Hindlimb muscle (tissue), 1 donor: ENCODE measurements at regions not wholly inside any gene's neighbourhood (a gene's known extent, or its start where the extent isn't known, plus 50 kb on each side); places are given as distances from the start of the nearest gene placed in this dataset.
"Not testable (repeated sequence)": the region's sequence is repeated elsewhere in the genome, so short reads cannot be mapped to it uniquely, and the experiment has no call there.

Experiments used
- DNase-seq: peaks from one replicate; pipeline ENCODE4 v3.0.0-alpha.2; 2013

DNA sequence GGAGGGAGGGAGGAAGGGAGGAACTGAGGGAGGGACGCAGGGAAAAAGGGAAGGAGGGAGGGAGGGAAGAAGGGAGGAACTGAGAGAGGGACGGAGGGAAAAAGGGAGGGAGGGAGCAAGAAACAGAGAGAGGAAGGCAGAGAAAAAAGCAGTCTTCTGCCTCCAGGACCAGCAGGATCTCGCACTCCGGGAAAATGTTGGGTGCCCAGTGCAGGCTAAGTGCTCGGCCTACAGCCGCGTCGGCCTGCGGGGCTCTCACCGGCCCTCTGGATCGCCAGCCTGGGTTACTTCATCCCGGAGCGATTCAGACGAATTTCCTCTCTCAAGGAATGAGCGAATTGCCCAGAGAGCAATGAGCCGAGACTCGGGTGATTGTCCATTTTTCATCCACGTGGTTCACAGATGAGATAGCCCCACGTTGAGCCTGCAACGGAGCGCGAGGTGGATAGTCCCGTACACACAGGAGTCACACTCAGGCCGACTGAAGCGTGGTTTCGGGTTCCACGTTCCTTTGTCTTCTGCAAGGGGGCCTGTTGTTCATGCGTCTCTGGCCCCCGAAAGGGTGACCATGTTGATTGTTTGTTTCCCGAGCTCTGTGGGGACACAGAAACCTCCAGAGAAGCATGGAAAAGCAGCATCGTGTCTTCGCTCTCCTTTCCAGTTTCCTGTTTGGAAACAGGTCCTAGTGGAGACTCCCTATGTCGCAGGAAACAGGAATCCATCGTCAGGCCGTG lies 1937.1 kb upstream of the DEFB115 start:
- DNase-seq = not testable (repeated sequence)

DNA sequence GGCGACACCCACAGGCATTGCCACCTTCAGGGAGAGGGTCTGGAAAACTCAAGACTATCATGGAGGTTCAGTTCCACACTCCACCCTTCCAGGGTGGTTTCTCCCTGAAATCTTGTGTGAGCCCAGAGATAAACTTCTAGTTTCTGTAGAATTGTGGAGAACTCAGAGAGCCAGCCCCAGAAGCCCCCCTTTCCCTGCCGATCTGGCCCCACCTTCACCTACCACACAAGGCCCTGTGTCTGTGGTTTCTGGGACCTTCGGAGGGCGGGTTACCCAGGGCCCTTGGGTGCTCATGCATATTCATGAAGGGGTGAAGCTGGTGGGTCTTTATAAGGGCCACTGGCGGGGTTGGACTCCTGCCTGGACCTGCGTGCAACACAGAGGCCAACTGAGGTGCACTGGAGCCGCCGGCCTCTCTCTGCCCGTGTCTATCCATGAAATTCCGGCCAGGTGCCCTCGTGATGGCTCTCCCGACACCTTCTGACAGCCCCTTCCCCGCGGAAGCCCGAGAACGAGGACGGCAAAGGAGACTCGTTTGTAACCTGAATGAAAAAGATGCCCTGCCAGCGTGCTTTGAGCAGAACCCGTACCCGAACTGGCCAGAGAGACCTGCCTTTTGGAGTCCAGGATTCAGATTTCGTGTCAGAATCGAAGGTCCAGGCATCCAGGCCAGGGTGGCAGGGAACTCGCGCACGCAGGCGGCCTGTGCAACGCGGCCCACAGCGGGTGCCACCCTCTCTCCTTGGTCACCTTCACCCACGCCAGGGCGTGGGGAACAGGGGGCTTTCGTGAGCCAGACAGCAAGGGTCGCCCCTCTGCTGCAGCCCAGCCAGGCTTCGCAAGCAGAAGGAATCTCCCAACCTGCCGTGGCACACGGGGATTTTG lies 1933.6 kb upstream of the DEFB115 start:
- not testable (repeated sequence) for DNase-seq

- not testable (repeated sequence) for DNase-seq
These were observed 1932.8 kb upstream of the DEFB115 start for GRCh38 chr20:29324516-29325303.

DNA sequence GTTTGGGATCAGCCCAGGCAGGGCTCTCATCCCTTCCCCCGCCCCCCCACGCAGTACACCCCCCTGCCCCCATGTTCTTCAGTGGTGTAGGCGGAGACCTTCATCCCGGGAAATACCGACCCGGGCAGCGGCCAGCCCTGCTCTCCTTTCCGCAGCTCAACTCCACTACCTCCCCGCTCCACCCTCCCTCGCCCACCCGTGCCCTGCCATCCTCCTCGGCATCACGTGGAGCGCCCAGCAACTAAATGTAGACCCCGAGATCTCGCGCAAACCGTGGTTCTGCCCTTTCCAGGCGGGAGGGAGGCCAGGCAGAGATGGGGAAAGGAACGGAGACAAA lies 1932.2 kb upstream of the DEFB115 start:
- no peak for DNase-seq

DNA sequence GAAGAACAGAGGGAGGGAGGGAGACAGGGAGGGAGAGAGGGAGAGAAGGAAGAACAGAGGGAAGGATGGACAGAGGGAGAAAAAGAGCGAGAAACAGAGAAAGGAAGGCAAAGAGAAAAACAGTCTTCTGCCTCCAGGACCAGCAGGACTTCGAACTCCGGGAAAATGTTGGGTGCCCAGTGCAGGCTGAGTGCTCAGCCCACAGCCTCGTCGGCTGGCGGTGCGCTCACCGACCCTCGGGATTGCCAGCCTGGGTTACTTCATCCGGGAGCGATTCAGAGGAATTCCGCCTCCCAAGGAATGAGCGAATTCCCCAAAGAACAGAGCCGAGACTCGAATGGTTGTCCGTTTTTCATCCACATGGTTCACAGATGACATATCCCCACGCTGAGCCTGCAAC lies 1931.7 kb upstream of the DEFB115 start:
- DNase-seq = not testable (repeated sequence)

DNA sequence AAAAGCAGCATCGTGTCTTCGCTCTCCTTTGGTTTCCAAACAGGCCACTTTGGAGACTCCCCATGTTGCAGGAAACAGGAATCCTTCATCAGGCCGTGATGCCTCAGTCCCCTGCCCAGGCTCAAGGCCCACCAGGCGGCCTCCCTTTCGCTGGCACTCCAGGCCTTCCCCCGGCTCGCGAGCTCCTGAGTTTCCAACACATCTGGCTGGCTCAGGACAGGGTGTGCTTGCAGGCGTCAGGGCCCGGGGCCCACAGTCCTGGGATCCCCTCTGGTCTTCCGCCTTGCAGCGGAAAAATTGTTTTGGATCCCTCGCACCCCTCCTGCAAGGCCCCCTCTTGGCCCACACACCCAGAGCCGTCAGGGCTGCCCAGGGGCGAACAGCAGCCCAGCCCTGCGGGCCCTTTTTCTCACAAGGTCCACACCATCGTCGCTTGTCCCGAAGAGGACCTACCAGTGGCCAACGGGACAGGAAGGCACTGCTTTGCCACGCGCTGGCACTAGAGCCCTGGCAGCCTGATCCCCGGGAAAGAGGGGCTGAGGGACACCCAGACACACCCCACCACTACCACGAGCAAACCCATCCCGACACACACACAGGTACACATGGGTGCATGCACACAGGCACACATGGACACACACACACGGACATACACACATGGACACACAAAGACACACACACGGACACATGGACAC lies 1930.9 kb upstream of the DEFB115 start:
- no peak for DNase-seq

DNA sequence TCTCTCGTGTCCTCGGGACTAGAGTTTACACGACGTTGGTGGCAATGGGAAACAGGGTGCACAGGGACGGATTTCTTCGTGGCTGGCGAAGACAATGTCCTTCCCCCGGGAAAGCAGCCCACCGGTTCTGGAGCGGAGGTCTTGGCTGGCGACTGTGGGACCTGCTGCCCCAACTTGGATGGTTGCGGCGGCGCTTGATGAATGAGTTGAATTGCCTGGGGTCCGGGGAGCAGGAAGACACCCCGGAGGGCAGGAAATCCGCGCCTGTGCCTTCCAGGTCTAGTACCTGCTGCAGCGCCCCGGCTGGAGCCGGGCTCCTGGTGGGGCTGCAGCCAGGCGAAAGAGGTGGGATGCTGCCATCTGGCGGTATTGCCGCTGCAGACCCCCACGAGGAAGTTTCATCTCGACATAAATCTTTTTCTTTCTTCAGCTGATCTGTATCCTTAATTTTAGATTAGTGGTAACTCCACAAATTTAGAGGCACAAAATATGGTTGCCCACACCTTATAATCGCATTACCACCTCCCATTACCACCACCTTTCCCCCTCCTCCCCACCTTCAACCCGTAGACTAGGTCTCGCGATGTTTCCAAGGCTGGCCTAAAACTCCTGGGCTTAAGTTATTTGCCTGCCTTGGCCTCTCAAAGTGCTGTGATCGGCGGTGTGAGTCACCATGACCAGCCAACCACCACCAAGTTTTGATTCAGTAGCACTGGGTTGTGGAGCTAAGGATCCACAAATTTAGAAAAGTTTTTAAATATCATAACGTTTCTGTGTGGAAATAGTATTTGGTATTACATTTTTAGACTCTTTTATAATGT lies 1929.7 kb upstream of the DEFB115 start:
- DNase-seq = not testable (repeated sequence)

DNA sequence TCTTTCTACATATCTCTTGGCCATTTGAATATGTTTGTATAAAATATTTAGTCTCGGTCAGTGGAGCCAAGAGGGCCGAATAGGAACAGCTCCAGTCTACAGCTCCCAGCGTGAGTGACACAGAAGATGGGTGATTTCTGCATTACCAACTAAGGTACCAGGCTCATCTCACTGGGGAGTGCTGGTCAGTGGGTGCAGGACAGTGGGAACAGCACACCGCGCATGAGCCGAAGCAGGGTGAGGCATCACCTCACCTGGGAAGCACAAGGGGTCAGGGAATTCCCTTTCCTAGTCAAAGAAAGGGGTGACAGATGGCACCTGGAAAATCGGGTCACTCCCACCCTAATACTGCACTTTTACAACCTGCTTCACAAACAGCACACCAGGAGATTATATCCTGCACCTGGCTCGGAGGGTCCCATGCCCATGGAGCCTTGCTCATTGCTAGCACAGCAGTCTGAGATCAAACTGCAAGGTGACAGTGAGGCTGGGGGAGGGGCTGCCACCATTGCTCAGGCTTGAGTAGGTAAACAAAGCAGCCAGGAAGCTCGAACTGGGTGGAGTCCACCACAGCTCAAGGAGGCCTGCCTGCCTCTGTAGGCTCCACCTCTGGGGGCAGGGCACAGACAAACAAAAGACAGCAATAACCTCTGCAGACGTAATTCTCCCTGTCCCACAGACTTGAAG lies 1926.9 kb upstream of the DEFB115 start:
- not testable (repeated sequence) for DNase-seq

DNA sequence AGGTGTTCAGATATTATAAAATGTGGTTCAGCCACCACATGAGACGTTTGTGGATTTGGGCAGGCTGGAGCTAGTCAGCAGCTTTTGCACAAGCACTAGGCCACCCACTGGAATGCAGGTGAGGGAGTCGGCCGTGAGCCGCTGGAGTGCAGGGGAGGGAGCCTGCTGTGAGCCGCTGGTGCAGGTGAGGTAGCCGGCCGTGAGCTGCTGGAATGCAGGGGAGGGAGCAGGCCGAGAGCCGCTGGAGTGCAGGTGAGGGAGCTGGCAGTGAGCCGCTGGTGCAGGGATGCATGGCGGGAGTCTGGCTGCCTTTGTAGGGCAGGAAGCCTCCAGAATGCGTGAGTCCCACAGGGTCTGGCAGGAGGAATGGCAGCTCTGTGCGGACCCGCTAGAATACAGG lies 1907.6 kb upstream of the DEFB115 start:
- DNase-seq = no peak

- DNase-seq = not testable (repeated sequence)
These were observed 1881.5 kb upstream of the DEFB115 start for GRCh38 chr20:29375937-29376336.

DNA sequence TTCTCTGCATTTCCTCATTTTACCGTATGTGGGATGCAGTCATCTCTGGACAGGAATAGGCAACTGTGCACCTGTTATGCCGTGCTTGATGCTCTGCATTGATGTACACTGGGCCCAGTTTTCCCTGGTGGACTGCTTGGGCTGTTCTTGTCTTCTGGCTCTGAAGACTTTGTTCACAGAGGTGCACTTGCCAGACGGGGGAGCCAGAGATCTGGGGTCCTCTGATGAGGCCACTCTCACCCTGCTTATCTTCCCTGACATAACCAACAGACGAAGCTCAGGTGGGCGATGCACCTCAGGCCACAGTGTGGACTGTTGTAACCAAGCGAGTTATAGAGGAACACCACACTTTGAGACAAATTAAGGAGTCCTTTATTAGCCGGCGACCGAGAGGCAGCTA lies 1864.6 kb upstream of the DEFB115 start:
- not testable (repeated sequence) for DNase-seq

GRCh38 chr20:29408034-29408695 lies 1849.3 kb upstream of the DEFB115 start:
- DNase-seq = no peak

DNA sequence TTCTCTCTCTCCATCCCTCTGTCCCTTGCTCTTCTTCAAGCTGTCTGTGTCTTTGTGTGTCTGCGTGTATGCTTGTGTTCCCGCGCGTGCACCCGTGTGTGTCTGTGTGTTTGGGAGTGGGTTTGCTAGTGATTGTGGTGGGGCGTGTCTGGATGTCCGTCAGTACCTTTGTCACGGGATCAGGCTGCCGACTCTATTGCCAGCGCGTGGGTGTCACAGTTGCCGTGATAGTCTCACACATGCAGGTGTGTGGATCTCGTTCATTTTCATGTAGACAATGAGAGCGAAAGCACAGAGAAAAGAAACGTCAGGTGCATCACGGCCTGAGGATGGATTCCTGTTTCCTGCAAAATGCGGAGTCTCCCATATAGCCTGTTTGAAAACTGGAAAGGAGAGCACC lies 1848.8 kb upstream of the DEFB115 start:
- DNase-seq = not testable (repeated sequence)

DNA sequence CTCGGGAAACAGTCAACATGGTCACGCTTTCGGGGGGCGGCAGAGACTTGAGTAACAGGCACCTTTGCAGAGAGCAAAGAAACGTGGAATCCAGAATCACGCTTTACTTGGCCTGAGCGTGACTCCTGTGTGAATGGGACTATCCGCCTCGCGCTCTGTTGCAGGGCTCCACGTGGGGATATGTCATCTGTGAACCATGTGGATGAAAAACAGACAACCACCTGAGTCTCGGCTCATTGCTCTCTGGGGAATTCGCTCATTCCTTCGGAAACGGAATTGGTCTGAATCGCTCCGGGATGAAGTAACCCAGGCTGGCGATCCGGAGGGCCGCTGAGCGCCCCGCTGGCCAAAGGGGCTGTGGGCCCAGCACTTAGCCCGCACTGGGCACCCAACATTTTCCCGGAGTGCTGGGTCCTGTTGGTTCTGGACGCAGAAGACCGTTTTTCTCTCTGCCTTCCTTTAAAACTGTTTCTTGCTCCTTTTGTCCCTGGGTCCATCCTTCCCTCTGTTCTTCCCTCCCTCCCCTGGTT lies 1848.2 kb upstream of the DEFB115 start:
- not testable (repeated sequence) for DNase-seq

DNA sequence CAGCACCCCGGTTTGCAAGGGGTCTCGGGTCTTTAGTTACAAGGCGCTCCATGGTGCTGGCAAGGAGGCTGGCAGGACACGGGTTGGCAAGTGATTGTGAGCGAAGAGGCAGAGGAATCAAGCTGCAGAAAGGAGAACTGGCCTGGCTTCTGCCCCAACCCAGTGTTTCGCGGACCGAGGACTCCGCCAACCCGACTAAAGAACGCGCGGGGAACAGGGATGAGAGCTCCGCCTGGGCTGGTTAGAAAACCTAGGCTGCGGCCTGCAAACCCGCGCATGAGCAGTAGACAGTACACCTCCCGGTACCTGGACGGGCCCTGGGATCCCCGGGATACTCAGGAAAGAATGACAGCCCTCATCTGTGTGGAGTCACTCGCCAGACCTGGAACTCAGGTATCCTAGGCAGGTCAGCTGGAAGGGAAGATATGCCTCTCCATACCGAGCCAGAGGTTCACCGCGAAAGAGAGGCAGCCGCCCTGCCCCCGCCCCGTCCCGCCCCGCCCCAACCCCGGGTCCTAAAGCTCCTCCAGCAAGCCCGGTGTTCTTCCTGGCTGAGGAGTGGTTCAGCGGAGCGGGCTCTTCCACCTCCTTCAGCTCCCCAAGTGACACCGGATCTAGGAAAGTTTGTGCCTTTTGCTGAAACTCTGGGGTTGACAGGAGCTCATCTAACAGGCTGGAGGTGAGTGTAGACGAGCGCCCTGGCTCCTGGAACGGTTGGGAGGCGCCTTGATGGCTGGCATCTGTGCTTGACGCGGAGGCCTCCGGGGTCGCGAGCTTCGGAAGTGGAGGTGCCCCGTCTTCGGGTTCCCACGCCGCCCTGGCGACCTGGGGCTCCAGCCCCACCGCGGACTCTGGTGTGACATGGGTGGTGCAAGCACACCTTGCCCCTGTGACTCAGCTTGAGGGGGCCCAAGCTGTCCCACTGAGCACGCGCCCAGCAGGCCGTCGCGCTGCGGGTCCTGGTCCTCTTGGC lies 1847.3 kb upstream of the DEFB115 start:
- DNase-seq = no peak

- no peak for DNase-seq
These were observed 1846.5 kb upstream of the DEFB115 start for GRCh38 chr20:29410806-29411457.

DNA sequence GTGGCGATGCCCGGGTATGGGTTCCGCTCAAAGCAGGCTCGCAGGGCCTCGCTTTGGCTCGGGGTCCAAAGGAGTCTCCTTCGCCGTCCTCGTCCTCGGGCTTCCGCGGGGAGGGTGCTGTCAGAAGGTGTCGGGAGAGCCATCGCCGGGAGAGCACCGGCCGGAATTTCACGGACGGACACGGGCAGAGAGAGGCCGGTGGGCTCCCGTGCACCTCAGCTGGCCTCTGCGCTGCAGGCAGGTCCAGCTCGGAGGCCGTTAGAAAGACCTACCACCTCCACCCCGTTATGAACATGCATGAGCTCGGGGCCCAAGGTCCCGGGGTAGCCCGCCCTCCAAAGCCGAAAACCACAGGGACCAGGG lies 1846.0 kb upstream of the DEFB115 start:
- DNase-seq = not testable (repeated sequence)

DNA sequence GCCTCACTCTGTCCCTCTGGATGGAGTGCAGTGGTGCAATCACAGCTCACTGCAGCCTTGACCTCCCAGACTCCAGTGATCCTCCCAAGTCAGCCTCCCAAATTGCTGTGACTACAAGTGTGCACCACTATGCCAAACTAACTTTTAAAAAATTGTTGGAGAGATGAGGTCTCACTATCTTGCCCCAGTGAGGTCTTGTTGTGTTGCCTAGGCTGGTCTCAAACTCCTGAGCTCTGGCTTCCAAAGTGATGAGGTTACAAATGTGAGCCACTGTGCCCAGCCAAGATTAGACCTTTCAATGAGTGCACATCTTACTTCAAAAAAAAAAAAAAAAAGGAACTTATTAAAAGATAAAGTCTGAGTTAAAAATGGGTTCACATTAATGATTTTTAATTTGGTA lies 1838.1 kb upstream of the DEFB115 start:
- no peak for DNase-seq
